HG03196 (cell line): ENCODE measurements at regions not wholly inside any gene's neighbourhood (a gene's known extent, or its start where the extent isn't known, plus 50 kb on each side); places are given as distances from the start of the nearest gene placed in this dataset.

ENCODE experiments used
- ATAC-seq: cut with Tn5 transposase; IDR thresholded peaks from one replicate; pipeline ENCODE4 v1.9.1; 2021; ENCODE audit not compliant: unreplicated experiment

- ATAC-seq = no peak
Observed at GRCh38 chr13:29908416-29909080, 58.1 kb upstream of the UBL3 start.

- no peak for ATAC-seq
Observed at GRCh38 chr13:29907670-29908069, 57.3 kb upstream of the UBL3 start.

DNA sequence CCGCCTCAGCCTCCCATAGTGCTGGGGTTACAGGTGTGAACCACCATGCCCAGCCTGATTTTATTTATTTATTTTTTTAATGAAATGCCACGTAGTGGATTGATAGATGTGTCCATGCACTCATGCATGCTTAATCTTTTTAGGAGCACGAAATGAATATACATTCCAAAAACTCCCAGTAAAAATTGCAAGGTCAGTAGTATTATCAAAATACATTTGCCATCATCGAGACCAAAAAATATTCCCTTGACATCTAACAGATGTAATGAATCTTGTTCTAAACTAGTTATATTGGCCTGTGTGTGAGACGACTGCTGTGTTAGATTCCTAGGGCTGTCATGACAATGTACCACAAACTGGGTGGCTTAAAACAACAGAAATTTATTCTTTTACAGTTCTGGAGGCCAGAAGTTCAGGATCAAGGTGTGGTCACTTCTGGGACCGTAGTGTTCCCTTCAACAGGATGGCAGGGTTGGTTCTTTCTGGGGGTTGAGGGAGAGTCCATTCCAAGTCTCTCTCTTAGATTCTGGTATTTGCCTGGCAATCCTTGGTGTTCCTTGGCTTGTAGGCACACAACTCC, 56.1 kb upstream of the UBL3 start:
- ATAC-seq = no peak

DNA sequence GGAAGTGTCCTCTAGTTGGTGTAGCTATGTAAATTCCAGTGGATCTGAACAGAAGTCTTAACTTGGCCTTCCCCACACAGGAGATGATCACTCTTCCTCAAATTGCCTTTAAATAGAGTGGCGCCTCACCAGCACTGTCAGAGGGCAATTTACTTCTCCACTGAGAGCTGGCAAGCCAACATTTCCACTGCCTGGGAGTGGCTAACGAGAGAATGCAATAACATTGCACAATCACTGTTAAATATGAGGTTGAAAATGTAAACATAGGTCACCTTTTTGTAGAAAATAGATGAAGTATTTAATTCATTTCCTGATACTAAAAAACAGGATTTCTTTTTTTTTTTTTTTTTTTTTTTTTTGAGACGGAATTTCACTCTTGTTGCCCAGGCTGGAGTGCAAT, 55.4 kb upstream of the UBL3 start:
- ATAC-seq = no peak

DNA sequence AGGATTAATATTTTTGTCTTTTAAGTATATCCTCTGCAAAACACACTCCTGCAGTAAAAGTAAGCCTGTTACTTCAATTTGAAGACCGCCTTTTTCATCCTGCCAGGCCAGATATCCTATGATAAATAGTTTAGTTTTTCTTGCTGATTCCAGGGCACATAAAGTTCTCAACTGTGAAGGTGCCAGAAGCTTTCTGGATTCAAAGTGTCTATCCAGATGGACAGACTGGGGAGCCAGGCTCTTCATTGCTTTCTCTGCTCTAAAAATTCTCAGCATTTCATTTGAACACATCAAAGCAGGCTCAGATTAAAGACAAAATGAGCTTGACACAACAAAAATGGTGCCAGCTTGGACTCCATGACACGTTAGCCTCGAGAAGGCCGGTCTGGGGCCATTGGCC, 53.6 kb upstream of the UBL3 start:
- no peak for ATAC-seq

DNA sequence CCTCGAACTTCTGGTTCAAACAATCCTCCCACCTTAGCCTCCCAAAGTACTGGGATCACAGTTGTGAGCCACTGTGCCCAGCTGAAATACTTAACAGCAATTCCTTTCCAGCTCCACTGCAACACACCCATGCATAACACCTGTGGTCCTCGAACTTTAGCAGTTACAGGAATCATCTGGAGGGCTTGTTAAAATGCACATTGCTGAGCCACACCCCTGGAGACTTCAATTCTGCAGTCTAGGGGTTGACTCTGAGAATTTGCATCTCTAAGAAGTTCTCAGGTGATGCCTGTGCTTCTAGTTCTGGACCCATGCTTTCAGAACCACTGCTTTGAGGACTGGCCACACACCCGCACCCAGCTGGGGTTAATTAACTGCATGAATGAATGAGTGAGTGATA, 53.1 kb upstream of the UBL3 start:
- no peak for ATAC-seq

- ATAC-seq = no peak
Observed at GRCh38 chr13:29902632-29903305, 52.4 kb upstream of the UBL3 start.

DNA sequence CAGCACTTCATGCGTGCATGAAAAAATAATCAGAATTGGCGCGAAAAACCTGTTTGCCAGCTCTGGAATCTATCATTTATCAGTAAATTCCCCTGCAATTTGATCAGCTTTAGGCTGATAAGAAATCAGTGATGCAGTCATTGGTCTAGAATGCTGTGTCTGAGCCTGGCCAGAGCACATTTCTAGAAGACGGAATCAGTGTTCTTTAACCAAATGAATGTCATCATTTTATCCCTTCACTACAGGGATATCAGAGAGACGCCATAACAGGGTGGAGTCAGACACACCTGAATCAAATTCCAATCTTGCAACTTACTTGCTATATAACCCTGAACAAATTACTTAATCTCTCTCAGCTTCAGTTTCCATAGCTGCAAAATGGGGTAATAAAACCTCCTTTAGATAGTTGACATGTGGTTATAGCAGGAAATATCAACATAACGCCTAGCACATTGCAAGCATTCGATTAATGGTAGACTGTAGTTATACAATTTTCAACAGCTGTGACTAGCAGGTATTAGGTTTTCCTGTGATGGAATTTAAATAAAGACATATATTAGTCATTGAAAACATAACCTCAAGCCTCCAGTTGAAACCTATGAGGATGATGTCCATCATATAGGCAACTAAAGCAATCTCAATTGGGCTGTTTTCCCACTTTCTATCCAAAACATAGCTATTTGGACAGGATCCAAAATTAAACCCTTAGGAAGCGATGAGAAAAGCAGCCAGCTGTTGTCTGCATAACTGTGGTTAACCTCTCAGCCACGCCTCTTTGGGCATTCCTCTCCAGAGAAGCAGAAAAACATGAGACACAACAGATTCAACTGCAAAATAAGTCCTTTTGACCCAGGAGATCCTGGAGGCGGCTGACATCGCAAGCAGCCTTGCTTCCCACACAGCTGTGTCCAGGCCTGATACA, 51.6 kb upstream of the UBL3 start:
- ATAC-seq = no peak
